ENCODE measurements at regions not wholly inside any gene's neighbourhood (a gene's known extent, or its start where the extent isn't known, plus 50 kb on each side); places are given as distances from the start of the nearest gene placed in this dataset.

GRCh38 chr22:22148905-22149304, 95.7 kb upstream of the VPREB1 start:
- no peak for DNase-seq (ENCODE audit: low read depth)

DNA sequence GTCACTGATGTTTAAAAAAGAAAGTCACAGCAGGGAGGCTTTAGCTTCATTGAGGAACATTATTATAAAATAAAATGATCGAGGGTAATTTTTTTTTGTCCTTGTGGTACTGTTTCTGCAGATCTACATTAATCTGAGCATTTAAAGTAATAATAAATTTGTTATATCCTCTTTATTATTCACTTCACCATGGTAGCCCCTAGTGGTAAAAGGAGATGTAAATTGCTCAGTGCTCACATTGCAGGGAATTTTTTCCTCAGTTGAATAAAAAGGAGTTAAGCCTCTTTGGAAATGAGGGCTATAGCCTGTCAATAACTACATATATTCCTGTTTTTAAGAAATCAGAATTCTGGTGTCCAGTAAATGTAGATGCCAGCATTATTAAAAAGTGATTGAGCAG, 99.7 kb upstream of the VPREB1 start:
- no peak for DNase-seq (ENCODE audit: low read depth)

GRCh38 chr22:22143448-22143847, 101.1 kb upstream of the VPREB1 start:
- DNase-seq (ENCODE audit: low read depth) = no peak

DNA sequence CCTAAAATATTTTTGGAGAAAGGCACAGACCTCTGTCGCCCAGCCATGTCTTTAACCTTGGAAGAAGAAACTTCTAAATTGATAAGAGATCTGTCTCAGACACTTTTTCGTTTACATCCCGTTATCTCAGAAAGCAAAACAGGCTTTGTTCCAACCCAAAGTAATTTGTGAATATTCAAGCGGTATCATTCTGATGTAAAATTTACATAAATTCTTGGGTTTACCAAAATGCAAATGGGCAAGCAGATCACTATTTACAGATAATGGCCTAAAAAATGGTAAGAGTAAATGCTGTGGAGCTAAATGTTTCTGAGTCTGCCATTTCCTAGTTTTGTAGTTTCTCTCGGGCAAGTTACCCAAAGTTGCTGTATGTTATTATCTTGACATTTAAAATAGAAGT, 101.9 kb upstream of the VPREB1 start:
- DNase-seq (ENCODE audit: low read depth) = no peak

- no peak for DNase-seq (ENCODE audit: low read depth)
These were observed 102.6 kb upstream of the VPREB1 start for GRCh38 chr22:22141771-22142591.

DNA sequence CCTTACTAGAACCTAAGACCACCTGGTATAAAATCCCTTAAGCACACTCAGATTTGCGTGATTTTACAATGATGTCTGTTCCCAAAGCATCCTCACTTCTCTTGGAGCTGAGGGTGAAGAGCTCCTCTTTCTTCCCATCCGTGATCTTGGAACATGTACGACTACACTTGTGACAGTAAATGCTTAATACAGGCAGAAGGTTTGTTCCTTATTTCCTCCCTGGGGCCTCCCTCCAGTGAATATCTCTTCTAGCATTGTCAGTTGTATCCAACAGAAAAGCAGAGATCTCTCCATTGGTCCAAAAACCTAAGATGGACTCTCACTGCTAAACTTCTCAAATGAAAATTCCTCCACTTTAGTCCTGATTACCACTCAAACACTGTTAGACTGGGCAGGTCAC, 103.6 kb upstream of the VPREB1 start:
- DNase-seq (ENCODE audit: low read depth) = no peak

- DNase-seq (ENCODE audit: low read depth) = no peak
These were observed 105.2 kb upstream of the VPREB1 start for GRCh38 chr22:22139364-22139763.

GRCh38 chr22:22138915-22139314, 105.7 kb upstream of the VPREB1 start:
- no peak for DNase-seq (ENCODE audit: low read depth)

- DNase-seq (ENCODE audit: low read depth) = no peak
These were observed 106.7 kb upstream of the VPREB1 start for GRCh38 chr22:22137891-22138290.

GRCh38 chr22:22133910-22134309, 110.7 kb upstream of the VPREB1 start:
- no peak for DNase-seq (ENCODE audit: low read depth)

GRCh38 chr22:22130953-22131608, 113.5 kb upstream of the VPREB1 start:
- DNase-seq (ENCODE audit: low read depth) = no peak

DNA sequence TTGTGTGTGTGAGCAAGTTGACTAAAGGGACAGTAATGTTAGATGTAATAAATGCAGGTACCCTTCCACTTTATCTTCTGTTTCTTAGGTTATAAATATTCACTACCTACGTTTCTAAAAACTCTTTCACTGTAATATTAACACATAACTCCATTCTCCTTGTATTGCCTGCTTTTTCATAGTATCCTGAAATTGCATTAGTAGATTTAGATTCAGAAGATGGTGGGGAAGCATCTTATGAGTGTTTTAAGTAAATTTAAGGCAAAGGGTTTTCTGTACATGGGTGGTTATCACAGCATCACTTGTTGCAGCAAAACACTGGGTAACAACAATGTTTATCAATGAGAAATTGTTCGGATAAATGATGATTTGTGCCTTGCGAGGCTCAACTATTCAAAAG, 115.2 kb upstream of the VPREB1 start:
- no peak for DNase-seq (ENCODE audit: low read depth)

DNA sequence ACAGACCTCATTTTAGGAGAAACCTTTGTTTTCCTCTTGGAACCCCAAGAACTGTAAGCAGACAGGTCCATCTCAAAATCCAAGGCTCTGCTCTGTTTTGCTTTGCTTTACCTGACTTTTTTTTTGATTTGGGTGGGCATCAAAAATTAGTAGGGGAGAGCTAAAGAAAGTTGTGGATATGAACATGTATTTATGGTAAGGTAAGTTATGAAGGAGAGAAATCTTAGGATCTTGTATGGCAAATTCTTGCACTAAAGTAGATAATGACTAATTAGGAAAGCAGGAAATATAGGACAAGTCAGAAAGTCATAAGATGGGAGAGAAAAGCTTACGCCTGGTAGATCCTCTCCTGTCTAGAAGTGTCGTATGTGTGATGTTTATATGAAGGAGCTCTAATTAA, 116.1 kb upstream of the VPREB1 start:
- no peak for DNase-seq (ENCODE audit: low read depth)

- no peak for DNase-seq (ENCODE audit: low read depth)
These were observed 117.5 kb upstream of the VPREB1 start for GRCh38 chr22:22127100-22127499.

- no peak for DNase-seq (ENCODE audit: low read depth)
These were observed 118.8 kb upstream of the VPREB1 start for GRCh38 chr22:22125579-22126468.

DNA sequence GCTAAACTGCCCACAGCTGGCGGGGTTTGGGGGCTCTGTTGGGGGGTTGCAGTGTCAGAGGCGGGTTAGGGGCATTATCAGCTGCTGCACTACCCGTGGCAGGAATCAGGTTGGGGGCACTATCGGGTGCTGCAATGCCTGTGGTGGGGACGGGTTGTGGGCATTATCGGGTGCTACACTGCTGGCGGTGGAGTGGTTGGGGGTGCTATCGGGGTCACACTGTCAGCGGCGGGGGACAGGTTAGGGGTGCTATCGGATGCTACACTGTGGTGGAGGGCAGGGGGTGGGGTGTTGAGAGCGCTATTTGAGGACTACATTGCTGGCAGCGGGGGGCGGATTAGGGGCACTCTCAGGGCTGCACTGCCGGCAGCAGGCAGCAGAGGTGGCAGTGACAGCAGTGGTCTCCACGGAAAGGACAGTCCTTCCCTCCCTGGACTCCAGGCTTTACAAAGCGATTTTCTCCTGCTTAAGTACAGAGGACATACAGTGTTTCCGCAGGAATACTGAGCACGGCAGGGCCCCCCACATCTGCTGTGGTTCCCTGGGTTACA, 119.5 kb upstream of the VPREB1 start:
- DNase-seq (ENCODE audit: low read depth) = no peak

DNA sequence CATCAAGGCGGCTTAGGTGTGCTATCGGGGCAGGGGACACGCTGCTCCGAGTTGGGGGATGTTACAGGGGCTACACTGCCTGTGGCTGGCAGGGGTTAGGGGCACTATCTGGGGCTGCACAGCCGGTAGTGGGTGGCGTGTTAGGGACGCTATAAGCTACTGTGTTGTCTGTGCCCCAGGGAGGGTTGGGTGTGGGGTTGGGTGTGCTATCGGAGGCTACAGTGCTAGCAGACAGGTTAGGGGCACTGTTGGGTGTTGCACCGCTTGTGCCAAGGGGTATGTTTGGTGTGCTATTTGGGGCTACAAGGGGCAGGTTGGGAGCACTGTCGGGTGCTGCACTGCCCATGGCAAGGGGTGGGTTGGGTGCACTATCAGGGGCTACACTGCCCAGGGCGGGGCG, 120.2 kb upstream of the VPREB1 start:
- no peak for DNase-seq (ENCODE audit: low read depth)

- no peak for DNase-seq (ENCODE audit: low read depth)
These were observed 120.7 kb upstream of the VPREB1 start for GRCh38 chr22:22123960-22124278.

GRCh38 chr22:22123118-22123959, 121.2 kb upstream of the VPREB1 start:
- no peak for DNase-seq (ENCODE audit: low read depth)

- DNase-seq (ENCODE audit: low read depth) = no peak
These were observed 122.1 kb upstream of the VPREB1 start for GRCh38 chr22:22122348-22123117.

- DNase-seq (ENCODE audit: low read depth) = no peak
These were observed 123.1 kb upstream of the VPREB1 start for GRCh38 chr22:22121445-22121844.

Measured in EH (cell line).